ENCODE measurements at regions not wholly inside any gene's neighbourhood (a gene's known extent, or its start where the extent isn't known, plus 50 kb on each side); places are given as distances from the start of the nearest gene placed in this dataset.

GRCh38 chr12:124388038-124388671, 93.3 kb downstream of the RFLNA start:
- no peak for DNase-seq (ENCODE audit: low spot score in 2 of 2)
- H3K36me3 Mint-ChIP-seq = no peaks in the 10 kb centered on the region
- ATAC-seq = no peak
- no peak overlapping the region for H3K27ac Mint-ChIP-seq
- H3K9me3 Mint-ChIP-seq = no peaks in the 10 kb centered on the region

GRCh38 chr12:124387528-124387911, 92.6 kb downstream of the RFLNA start:
- Mint-ChIP-seq H3K27ac (no peak overlapping the region), H3K9me3 (no peaks in the 10 kb centered on the region), H3K36me3 (no peaks in the 10 kb centered on the region)
- no peak for ATAC-seq
- DNase-seq (ENCODE audit: low spot score in 2 of 2) = no peak

- DNase-seq (ENCODE audit: low spot score in 2 of 2) (no peak), ATAC-seq (no peak)
- H3K27ac Mint-ChIP-seq = no peak overlapping the region
- H3K9me3 Mint-ChIP-seq = no peaks in the 10 kb centered on the region
- no peaks in the 10 kb centered on the region for H3K36me3 Mint-ChIP-seq
Measured at GRCh38 chr12:124386661-124387527, 92.0 kb downstream of the RFLNA start.

GRCh38 chr12:124386059-124386458, 91.2 kb downstream of the RFLNA start:
- H3K36me3 Mint-ChIP-seq = no peaks in the 10 kb centered on the region
- no peaks in the 10 kb centered on the region for H3K9me3 Mint-ChIP-seq
- ATAC-seq (no peak), DNase-seq (ENCODE audit: low spot score in 2 of 2) (no peak)
- H3K27ac Mint-ChIP-seq = no peak overlapping the region

- ATAC-seq (no peak), DNase-seq (ENCODE audit: low spot score in 2 of 2) (no peak)
- Mint-ChIP-seq H3K36me3 (no peaks in the 10 kb centered on the region), H3K27ac (no peak overlapping the region), H3K9me3 (no peaks in the 10 kb centered on the region)
Measured at GRCh38 chr12:124385219-124385969, 90.5 kb downstream of the RFLNA start.

GRCh38 chr12:124384299-124384894, 89.5 kb downstream of the RFLNA start:
- ATAC-seq (no peak), DNase-seq (ENCODE audit: low spot score in 2 of 2) (no peak)
- Mint-ChIP-seq H3K27ac (no peak overlapping the region), H3K9me3 (no peaks in the 10 kb centered on the region), H3K36me3 (no peaks in the 10 kb centered on the region)

- Mint-ChIP-seq H3K27ac (no peak overlapping the region), H3K36me3 (no peaks in the 10 kb centered on the region), H3K9me3 (no peaks in the 10 kb centered on the region)
- no peak for DNase-seq (ENCODE audit: low spot score in 2 of 2)
- no peak for ATAC-seq
Measured at GRCh38 chr12:124383028-124383427, 88.1 kb downstream of the RFLNA start.

GRCh38 chr12:124381456-124382296, 86.8 kb downstream of the RFLNA start:
- peak overlapping the region in 1 of 2 donors; percentile 50 for H3K27ac Mint-ChIP-seq
- DNase-seq (ENCODE audit: low spot score in 2 of 2) = no peak
- H3K9me3 Mint-ChIP-seq = no peaks in the 10 kb centered on the region
- H3K36me3 Mint-ChIP-seq = no peaks in the 10 kb centered on the region
- ATAC-seq = no peak

- Mint-ChIP-seq H3K27ac (peak overlapping the region in 1 of 2 donors; percentile 6), H3K36me3 (no peaks in the 10 kb centered on the region), H3K9me3 (no peaks in the 10 kb centered on the region)
- no peak for DNase-seq (ENCODE audit: low spot score in 2 of 2)
- no peak for ATAC-seq
Measured at GRCh38 chr12:124380796-124381455, 86.0 kb downstream of the RFLNA start.

GRCh38 chr12:124379938-124380754, 85.3 kb downstream of the RFLNA start:
- no peak for DNase-seq (ENCODE audit: low spot score in 2 of 2)
- ATAC-seq = no peak
- Mint-ChIP-seq H3K9me3 (no peaks in the 10 kb centered on the region), H3K27ac (no peak overlapping the region), H3K36me3 (no peaks in the 10 kb centered on the region)

GRCh38 chr12:124379379-124379937, 84.6 kb downstream of the RFLNA start:
- no peak for ATAC-seq
- Mint-ChIP-seq H3K9me3 (no peaks in the 10 kb centered on the region), H3K27ac (no peak overlapping the region), H3K36me3 (no peaks in the 10 kb centered on the region)
- no peak for DNase-seq (ENCODE audit: low spot score in 2 of 2)

GRCh38 chr12:124378926-124379325, 84.0 kb downstream of the RFLNA start:
- H3K9me3 Mint-ChIP-seq = no peaks in the 10 kb centered on the region
- no peaks in the 10 kb centered on the region for H3K36me3 Mint-ChIP-seq
- ATAC-seq = no peak
- DNase-seq (ENCODE audit: low spot score in 2 of 2) = no peak
- peak overlapping the region; percentile 12 to 68 for H3K27ac Mint-ChIP-seq

- H3K36me3 Mint-ChIP-seq = no peaks in the 10 kb centered on the region
- peak overlapping the region; percentile 12 to 44 for H3K27ac Mint-ChIP-seq
- DNase-seq (ENCODE audit: low spot score in 2 of 2) (no peak), ATAC-seq (no peak)
- H3K9me3 Mint-ChIP-seq = no peaks in the 10 kb centered on the region
Measured at GRCh38 chr12:124377981-124378509, 83.2 kb downstream of the RFLNA start.

- Mint-ChIP-seq H3K9me3 (no peaks in the 10 kb centered on the region), H3K27ac (peak overlapping the region; percentile 30 to 65), H3K36me3 (no peaks in the 10 kb centered on the region)
- DNase-seq (ENCODE audit: low spot score in 2 of 2) (no peak), ATAC-seq (no peak)
Measured at GRCh38 chr12:124376435-124376834, 81.5 kb downstream of the RFLNA start.

GRCh38 chr12:124375789-124376175, 80.9 kb downstream of the RFLNA start:
- no peaks in the 10 kb centered on the region for H3K36me3 Mint-ChIP-seq
- H3K9me3 Mint-ChIP-seq = no peaks in the 10 kb centered on the region
- DNase-seq (ENCODE audit: low spot score in 2 of 2) (no peak), ATAC-seq (no peak)
- peak overlapping the region in 1 of 2 donors; percentile 30 for H3K27ac Mint-ChIP-seq
